ENCODE measurements at regions not wholly inside any gene's neighbourhood (a gene's known extent, or its start where the extent isn't known, plus 50 kb on each side); places are given as distances from the start of the nearest gene placed in this dataset.
"Not testable (repeated sequence)": the region's sequence is repeated elsewhere in the genome, so short reads cannot be mapped to it uniquely, and the experiment has no call there.

GRCh38 chr4:33780952-33781791 lies 2463.1 kb downstream of the ARAP2 start:
- no peak for DNase-seq

GRCh38 chr4:33785843-33786242 lies 2458.5 kb downstream of the ARAP2 start:
- DNase-seq, result no peak

GRCh38 chr4:33802578-33802977 lies 2441.7 kb downstream of the ARAP2 start:
- DNase-seq, result no peak

GRCh38 chr4:33825685-33826084 lies 2418.6 kb downstream of the ARAP2 start:
- no peak for DNase-seq

- DNase-seq, result not testable (repeated sequence)
Measured at GRCh38 chr4:33829356-33829755, 2415.0 kb downstream of the ARAP2 start.

- no peak for DNase-seq
Measured at GRCh38 chr4:33831442-33832066, 2412.8 kb downstream of the ARAP2 start.

GRCh38 chr4:33835764-33836163 lies 2408.6 kb downstream of the ARAP2 start:
- not testable (repeated sequence) for DNase-seq

GRCh38 chr4:33837043-33837838 lies 2407.1 kb downstream of the ARAP2 start:
- no peak for DNase-seq

GRCh38 chr4:33841120-33841519 lies 2403.2 kb downstream of the ARAP2 start:
- no peak for DNase-seq

GRCh38 chr4:33850371-33850902 lies 2393.9 kb downstream of the ARAP2 start:
- no peak for DNase-seq

GRCh38 chr4:33853670-33854069 lies 2390.6 kb downstream of the ARAP2 start:
- DNase-seq, result not testable (repeated sequence)

- no peak for DNase-seq
Measured at GRCh38 chr4:33864290-33864859, 2379.9 kb downstream of the ARAP2 start.

- no peak for DNase-seq
Measured at GRCh38 chr4:33873791-33874190, 2370.5 kb downstream of the ARAP2 start.

GRCh38 chr4:33878710-33879109 lies 2365.6 kb downstream of the ARAP2 start:
- DNase-seq, result no peak

GRCh38 chr4:33881176-33881575 lies 2363.1 kb downstream of the ARAP2 start:
- no peak for DNase-seq

GRCh38 chr4:33882246-33882990 lies 2361.9 kb downstream of the ARAP2 start:
- no peak for DNase-seq

- DNase-seq, result no peak
Measured at GRCh38 chr4:33883111-33883510, 2361.2 kb downstream of the ARAP2 start.

- no peak for DNase-seq
Measured at GRCh38 chr4:33886356-33886755, 2358.0 kb downstream of the ARAP2 start.

- no peak for DNase-seq
Measured at GRCh38 chr4:33890841-33891240, 2353.5 kb downstream of the ARAP2 start.

- no peak for DNase-seq
Measured at GRCh38 chr4:33911959-33912358, 2332.4 kb downstream of the ARAP2 start.

- DNase-seq, result no peak
Measured at GRCh38 chr4:33914386-33914785, 2329.9 kb downstream of the ARAP2 start.
